SK-N-SH treated with all-trans-retinoic acid at 6 μM for 48 hours (cell line): ENCODE measurements at regions not wholly inside any gene's neighbourhood (a gene's known extent, or its start where the extent isn't known, plus 50 kb on each side); places are given as distances from the start of the nearest gene placed in this dataset.

Source experiments
- BACH2 ChIP-seq: fragments of 250-450 bp; sonication (Bioruptor Pico); IDR thresholded peaks from 2 replicates; pipeline ENCODE4 v1.9.0; 2021; ENCODE audit warnings: mild to moderate bottlenecking, borderline replicate concordance
- GLIS3 ChIP-seq: fragments of 250-450 bp; sonication (Bioruptor Pico); IDR thresholded peaks from 2 replicates; pipeline ENCODE4 v1.5.0; 2020; ENCODE audit warnings: mild to moderate bottlenecking, moderate library complexity
- ISL1 ChIP-seq: fragments of 250-450 bp; sonication (Bioruptor Pico); IDR thresholded peaks from 2 replicates; pipeline ENCODE4 v2.1.2; 2022; ENCODE audit warnings: mild to moderate bottlenecking, moderate library complexity
- PATZ1 ChIP-seq: fragments of 250-450 bp; sonication (Bioruptor Pico); IDR thresholded peaks from 2 replicates; pipeline ENCODE4 v1.8.0; 2020; ENCODE audit warnings: mild to moderate bottlenecking, moderate library complexity, borderline replicate concordance
- SNAI2 ChIP-seq: fragments of 250-450 bp; sonication (Bioruptor Pico); IDR thresholded peaks from 2 replicates; pipeline ENCODE4 v1.5.0; 2020; ENCODE audit warnings: mild to moderate bottlenecking, moderate library complexity
- ZC3H10 ChIP-seq: fragments of 250-450 bp; sonication (Bioruptor Pico); IDR thresholded peaks from 2 replicates; pipeline ENCODE4 v1.5.1; 2021; ENCODE audit warnings: mild to moderate bottlenecking, moderate library complexity
- ZFP3 ChIP-seq: fragments of 250-450 bp; sonication (Bioruptor Pico); IDR thresholded peaks from 2 replicates; pipeline ENCODE4 v1.5.0; 2020; ENCODE audit warnings: mild to moderate bottlenecking, moderate library complexity
- ZFP30 ChIP-seq: fragments of 450-650 bp; formaldehyde crosslinking; IDR thresholded peaks from 2 replicates; pipeline ENCODE4 v1.5.0; 2022; ENCODE audit warnings: mild to moderate bottlenecking, moderate library complexity
- ZNF565 ChIP-seq: fragments of 450-650 bp; formaldehyde crosslinking; conservative IDR thresholded peaks from 2 replicates; pipeline ENCODE4 v1.5.0; 2020; ENCODE audit warnings: low read depth, mild to moderate bottlenecking, moderate library complexity
- ZNF8 ChIP-seq: fragments of 450-650 bp; formaldehyde crosslinking; IDR thresholded peaks from 2 replicates; pipeline ENCODE4 v1.5.0; 2020; ENCODE audit warnings: mild to moderate bottlenecking, moderate library complexity

GRCh38 chr12:88802096-88802706, 221.9 kb upstream of the KITLG start:
- TF ChIP-seq ZNF565 (CRISPR knock-in tag) (no peak), ZFP30 (no peak), ZC3H10 (CRISPR knock-in tag) (no peak), SNAI2 (CRISPR knock-in tag) (no peak), ISL1 (CRISPR knock-in tag) (no peak), BACH2 (CRISPR knock-in tag) (no peak), ZFP3 (no peak), PATZ1 (CRISPR knock-in tag) (no peak), GLIS3 (CRISPR knock-in tag) (no peak), ZNF8 (CRISPR knock-in tag) (no peak)
